Brain microvascular endothelial cell (primary cell): ENCODE measurements at regions not wholly inside any gene's neighbourhood (a gene's known extent, or its start where the extent isn't known, plus 50 kb on each side); places are given as distances from the start of the nearest gene placed in this dataset.

ENCODE experiments used
- DNase-seq: peaks from one replicate; pipeline ENCODE4 v3.0.0-alpha.2; 2020
- H3K27ac ChIP-seq: fragments of 250-450 bp; sonication (Bioruptor Pico); 2 replicates; pipeline ENCODE4 v1.5.1; 2020; ENCODE audit warnings: mild to moderate bottlenecking, moderate library complexity
- H3K27me3 ChIP-seq: fragments of 250-450 bp; sonication (Bioruptor Pico); replicated peaks from 2 replicates; pipeline ENCODE4 v1.5.1; 2020; ENCODE audit warnings: mild to moderate bottlenecking
- H3K36me3 ChIP-seq: fragments of 250-450 bp; sonication (Bioruptor Pico); replicated peaks from 2 replicates; pipeline ENCODE4 v1.5.1; 2020; ENCODE audit warnings: mild to moderate bottlenecking
- H3K4me3 ChIP-seq: 2 replicates; pipeline ENCODE4 v1.5.1; 2011; ENCODE audit warnings: low read depth, mild to moderate bottlenecking, control low read depth, low read length, moderate library complexity
- CTCF ChIP-seq: IDR thresholded peaks from 2 replicates; pipeline ENCODE4 v1.5.1; 2011; ENCODE audit warnings: low read depth, mild to moderate bottlenecking, moderate library complexity, low read length, control low read depth, inconsistent platforms; ENCODE audit errors: missing control alignments
- in situ Hi-C: cut with HindIII; loops from 2 replicates; pipeline ENCODE4 v1.10.0; 2017; ENCODE audit warnings: low sequenced_read_pairs, low pct_ligation_motif_present

- in situ Hi-C loops, result no loop called here
- DNase-seq, result no peak
- no peaks in the 10 kb centered on the region for H3K27me3 ChIP-seq
- TF ChIP-seq CTCF, result no peak
- H3K36me3 ChIP-seq, result no peaks in the 10 kb centered on the region
- no peak overlapping the region for H3K27ac ChIP-seq
- H3K4me3 ChIP-seq, result no peak overlapping the region
Observed at GRCh38 chr6:55664591-55665587, 85.9 kb upstream of the HMGCLL1 start.

GRCh38 chr6:55663914-55664313, 84.9 kb upstream of the HMGCLL1 start:
- H3K36me3 ChIP-seq, result no peaks in the 10 kb centered on the region
- TF ChIP-seq CTCF, result no peak
- H3K4me3 ChIP-seq, result no peak overlapping the region
- H3K27ac ChIP-seq, result no peak overlapping the region
- no peak for DNase-seq
- in situ Hi-C loops, result no loop called here
- no peaks in the 10 kb centered on the region for H3K27me3 ChIP-seq

GRCh38 chr6:55659304-55659703, 80.3 kb upstream of the HMGCLL1 start:
- Histone ChIP-seq H3K36me3 (no peaks in the 10 kb centered on the region), H3K4me3 (no peak overlapping the region), H3K27ac (no peak overlapping the region), H3K27me3 (no peaks in the 10 kb centered on the region)
- TF ChIP-seq CTCF, result no peak
- in situ Hi-C loops, result no loop called here
- DNase-seq, result no peak

- H3K36me3 ChIP-seq, result no peaks in the 10 kb centered on the region
- no peak overlapping the region for H3K27ac ChIP-seq
- no peak overlapping the region for H3K4me3 ChIP-seq
- H3K27me3 ChIP-seq, result no peaks in the 10 kb centered on the region
- TF ChIP-seq CTCF, result no peak
- in situ Hi-C loops, result no loop called here
- DNase-seq, result no peak
Observed at GRCh38 chr6:55654445-55654844, 75.5 kb upstream of the HMGCLL1 start.

GRCh38 chr6:55652429-55652828, 73.4 kb upstream of the HMGCLL1 start:
- TF ChIP-seq CTCF, result no peak
- in situ Hi-C loops, result no loop called here
- DNase-seq, result no peak
- Histone ChIP-seq H3K27me3 (no peaks in the 10 kb centered on the region), H3K36me3 (no peaks in the 10 kb centered on the region), H3K27ac (no peak overlapping the region), H3K4me3 (no peak overlapping the region)

- in situ Hi-C loops, result no loop called here
- Histone ChIP-seq H3K36me3 (no peaks in the 10 kb centered on the region), H3K27me3 (no peaks in the 10 kb centered on the region), H3K4me3 (no peak overlapping the region), H3K27ac (no peak overlapping the region)
- no peak for TF ChIP-seq CTCF
- no peak for DNase-seq
Observed at GRCh38 chr6:55651015-55651414, 72.0 kb upstream of the HMGCLL1 start.
